Natural killer cell (primary cell): ENCODE measurements at regions not wholly inside any gene's neighbourhood (a gene's known extent, or its start where the extent isn't known, plus 50 kb on each side); places are given as distances from the start of the nearest gene placed in this dataset.

Source experiments
- ATAC-seq, 3 donors: fragments of 150-1000 bp in 2 of 3; fragments of 200-7000 bp in 1 of 3; cut with Tn5 transposase; 1 replicate in 1 of 3; 2 replicates in 2 of 3; pipeline ENCODE4 v1.10.0; 2021; ENCODE audit warnings: mild to moderate bottlenecking in 2 of 3, moderate library complexity in 2 of 3
- DNase-seq, 2 donors: peaks; one replicate each; pipeline versions ENCODE4 v3.0.0 to v3.0.0-alpha.2; 2013 to 2021; ENCODE audit warnings: mixed read lengths in 1 of 2
- H3K27ac ChIP-seq: one replicate; pipeline ENCODE4 v1.5.1; 2013; ENCODE audit warnings: mild to moderate bottlenecking, low read length
- H3K27me3 ChIP-seq: one replicate; pipeline ENCODE4 v1.6.1; 2013; ENCODE audit warnings: low read length; ENCODE audit not compliant: control insufficient read depth, insufficient read depth
- H3K36me3 ChIP-seq: one replicate; pipeline ENCODE4 v1.6.1; 2013; ENCODE audit warnings: low read length; ENCODE audit not compliant: control insufficient read depth, insufficient read depth
- H3K4me1 ChIP-seq: one replicate; pipeline ENCODE4 v1.6.1; 2013; ENCODE audit warnings: low read length; ENCODE audit not compliant: control insufficient read depth, insufficient read depth
- H3K4me3 ChIP-seq: one replicate; pipeline ENCODE4 v1.5.1; 2013; ENCODE audit warnings: low read length
- H3K9me3 ChIP-seq: one replicate; pipeline ENCODE4 v1.6.1; 2013; ENCODE audit warnings: low read length; ENCODE audit not compliant: control insufficient read depth, insufficient read depth
- H3K27ac Mint-ChIP-seq, 2 donors: one replicate each; pipeline ENCODE4 v1.8.0; 2022; ENCODE audit warnings: mild to moderate bottlenecking in 2 of 2, mixed read lengths in 2 of 2, moderate library complexity in 1 of 2
- H3K27me3 Mint-ChIP-seq, 2 donors: one replicate each; pipeline ENCODE4 v1.8.0; 2022; ENCODE audit warnings: low read depth in 2 of 2, mixed read lengths in 2 of 2
- H3K36me3 Mint-ChIP-seq: one replicate; pipeline ENCODE4 v1.8.0; 2022; ENCODE audit warnings: mixed read lengths
- H3K4me1 Mint-ChIP-seq, 2 donors: one replicate each; pipeline ENCODE4 v1.8.0; 2022; ENCODE audit warnings: mixed read lengths in 2 of 2
- H3K4me3 Mint-ChIP-seq: one replicate; pipeline ENCODE4 v1.8.0; 2022; ENCODE audit warnings: mild to moderate bottlenecking, moderate library complexity, mixed read lengths
- H3K9me3 Mint-ChIP-seq, 2 donors: one replicate each; pipeline ENCODE4 v1.8.0; 2022; ENCODE audit warnings: mixed read lengths in 2 of 2
- WGBS: methylation state at CpG from one replicate; pipeline ENCODE4 v1.1.7; 2013; ENCODE audit warnings: missing lambda C conversion rate; ENCODE audit not compliant: insufficient coverage; 5-methylcytosine and 5-hydroxymethylcytosine counted together
- intact Hi-C: fragments of 100-400 bp; cut with micrococcal nuclease; formaldehyde crosslinking; loops from one replicate; pipeline ENCODE4 v1.14.2; 2022
- TF ChIP-seq, protein P1 (sequence below): fragments of 200-600 bp; IDR thresholded peaks from one replicate; pipeline ENCODE4 v1.8.0; 2022; ENCODE audit warnings: antibody characterized with exemption

DNA sequence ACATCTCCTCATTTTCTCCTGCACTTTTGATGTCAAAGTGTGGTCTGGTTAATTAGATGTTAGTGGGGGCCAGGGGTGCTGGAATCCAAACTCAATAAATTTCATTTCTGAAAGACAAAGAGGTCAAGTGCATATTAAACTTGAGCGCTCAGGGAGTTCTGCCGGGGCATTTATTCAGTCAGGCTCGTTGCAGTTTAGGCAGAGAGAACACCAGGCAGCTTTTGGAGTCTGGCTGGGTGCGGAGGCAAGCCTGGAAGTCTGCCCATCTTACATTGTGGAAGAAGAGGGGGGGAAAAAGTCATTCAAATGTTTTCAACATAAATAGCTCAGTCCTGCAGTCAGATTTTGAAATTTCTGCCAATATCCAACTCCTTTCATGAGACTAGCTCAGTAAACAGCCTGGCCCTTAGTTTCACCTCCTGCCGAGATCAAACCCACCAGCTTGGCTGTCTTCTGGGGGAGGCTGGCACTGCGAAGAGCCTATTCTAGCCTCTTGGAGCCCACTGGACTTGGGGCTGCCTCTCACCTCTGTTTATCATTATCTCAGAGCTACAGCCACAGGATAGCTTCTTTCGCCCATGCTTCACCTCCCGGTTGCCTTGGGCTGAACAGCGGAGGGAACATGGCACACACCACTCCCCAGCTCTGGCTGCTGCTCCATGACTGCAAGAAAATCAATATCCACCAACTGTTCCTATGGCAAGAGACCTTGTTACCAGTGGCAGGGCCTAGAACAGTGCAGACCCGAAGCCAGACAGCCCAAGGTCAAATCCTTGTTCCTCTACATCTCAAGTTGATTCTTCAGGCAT lies 177.4 kb upstream of the CDH5 start:
- H3K4me1 ChIP-seq: no peaks in the 10 kb centered on the region
- H3K36me3 ChIP-seq: no peaks in the 10 kb centered on the region
- 89% methylated on average over 10 of the region's 10 CpGs for WGBS
- H3K27me3 Mint-ChIP-seq: peaks cover 12 to 19% of the 10 kb centered on the region in 2 donors
- no peaks in the 10 kb centered on the region for H3K27me3 ChIP-seq
- no peaks in the 10 kb centered on the region for H3K4me1 Mint-ChIP-seq
- no peak overlapping the region for H3K27ac ChIP-seq
- TF ChIP-seq, protein P1, sequence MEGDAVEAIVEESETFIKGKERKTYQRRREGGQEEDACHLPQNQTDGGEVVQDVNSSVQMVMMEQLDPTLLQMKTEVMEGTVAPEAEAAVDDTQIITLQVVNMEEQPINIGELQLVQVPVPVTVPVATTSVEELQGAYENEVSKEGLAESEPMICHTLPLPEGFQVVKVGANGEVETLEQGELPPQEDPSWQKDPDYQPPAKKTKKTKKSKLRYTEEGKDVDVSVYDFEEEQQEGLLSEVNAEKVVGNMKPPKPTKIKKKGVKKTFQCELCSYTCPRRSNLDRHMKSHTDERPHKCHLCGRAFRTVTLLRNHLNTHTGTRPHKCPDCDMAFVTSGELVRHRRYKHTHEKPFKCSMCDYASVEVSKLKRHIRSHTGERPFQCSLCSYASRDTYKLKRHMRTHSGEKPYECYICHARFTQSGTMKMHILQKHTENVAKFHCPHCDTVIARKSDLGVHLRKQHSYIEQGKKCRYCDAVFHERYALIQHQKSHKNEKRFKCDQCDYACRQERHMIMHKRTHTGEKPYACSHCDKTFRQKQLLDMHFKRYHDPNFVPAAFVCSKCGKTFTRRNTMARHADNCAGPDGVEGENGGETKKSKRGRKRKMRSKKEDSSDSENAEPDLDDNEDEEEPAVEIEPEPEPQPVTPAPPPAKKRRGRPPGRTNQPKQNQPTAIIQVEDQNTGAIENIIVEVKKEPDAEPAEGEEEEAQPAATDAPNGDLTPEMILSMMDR: no peak
- intact Hi-C loops: no loop called here
- H3K4me3 ChIP-seq: no peak overlapping the region
- no peaks in the 10 kb centered on the region for H3K9me3 Mint-ChIP-seq
- H3K9me3 ChIP-seq: no peaks in the 10 kb centered on the region
- no peak overlapping the region for H3K27ac Mint-ChIP-seq
- H3K36me3 Mint-ChIP-seq: no peaks in the 10 kb centered on the region
- no peak for ATAC-seq
- no peak for DNase-seq
- H3K4me3 Mint-ChIP-seq: no peak overlapping the region

DNA sequence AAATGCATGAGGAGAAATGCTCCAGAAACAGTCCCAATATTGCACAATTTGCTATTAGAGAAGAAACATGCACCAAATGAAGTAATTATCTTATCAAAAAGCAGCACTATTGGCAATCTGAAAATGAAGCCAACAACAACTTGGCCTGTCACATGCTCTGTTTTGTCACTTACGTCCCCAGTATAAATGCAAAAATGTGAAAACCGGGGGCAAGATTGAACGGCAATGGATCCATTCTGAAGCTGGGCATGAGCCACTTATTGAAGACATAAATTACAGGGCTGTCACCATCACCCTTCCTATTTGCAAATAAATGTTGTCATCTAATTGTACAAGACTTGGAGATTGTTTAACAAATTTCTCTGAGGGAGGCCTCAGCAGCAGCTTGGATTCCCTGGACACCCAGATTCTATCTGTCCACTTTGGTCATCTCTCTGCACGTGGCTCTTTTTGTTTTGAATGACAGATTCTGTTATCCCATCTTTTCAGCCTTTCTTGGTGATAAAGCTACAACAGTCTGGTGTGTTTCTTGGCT lies 180.2 kb upstream of the CDH5 start:
- Mint-ChIP-seq H3K27me3 (peaks cover 9% of the 10 kb centered on the region in 2 donors), H3K4me1 (no peaks in the 10 kb centered on the region), H3K4me3 (no peak overlapping the region), H3K27ac (no peak overlapping the region), H3K9me3 (no peaks in the 10 kb centered on the region), H3K36me3 (no peaks in the 10 kb centered on the region)
- intact Hi-C loops: no loop called here
- no peak overlapping the region for H3K27ac ChIP-seq
- no peaks in the 10 kb centered on the region for H3K36me3 ChIP-seq
- no peak for ATAC-seq
- DNase-seq: no peak
- no peaks in the 10 kb centered on the region for H3K27me3 ChIP-seq
- no peak overlapping the region for H3K4me3 ChIP-seq
- TF ChIP-seq, protein P1: no peak
- no peaks in the 10 kb centered on the region for H3K9me3 ChIP-seq
- 88% methylated on average over 4 of the region's 4 CpGs for WGBS
- no peaks in the 10 kb centered on the region for H3K4me1 ChIP-seq

DNA sequence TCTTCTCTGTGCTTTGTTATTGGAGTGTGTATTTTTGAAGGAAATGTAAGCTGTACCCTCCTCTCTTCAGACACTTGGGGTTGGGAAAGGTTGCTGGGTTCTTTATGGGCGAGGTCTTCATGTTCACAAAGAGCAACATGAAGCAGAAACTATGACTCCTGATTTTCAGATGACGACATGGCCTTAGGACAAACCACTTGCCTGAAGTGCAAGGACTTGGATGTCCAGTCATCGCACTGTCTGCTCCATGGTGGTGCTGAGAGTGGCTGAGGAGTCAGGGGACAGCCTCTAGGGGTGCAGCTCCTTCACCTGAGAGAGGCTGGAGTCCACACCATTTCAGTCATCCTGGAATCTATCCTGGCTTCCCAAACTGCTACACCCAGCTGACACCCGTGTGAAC lies 183.9 kb upstream of the CDH5 start:
- TF ChIP-seq, protein P1: no peak
- H3K36me3 ChIP-seq: no peaks in the 10 kb centered on the region
- WGBS: 82% methylated on average over 4 of the region's 4 CpGs
- H3K27ac Mint-ChIP-seq: no peak overlapping the region
- H3K27me3 ChIP-seq: no peaks in the 10 kb centered on the region
- intact Hi-C loops: no loop called here
- peaks cover 4% of the 10 kb centered on the region for H3K9me3 ChIP-seq
- H3K27me3 Mint-ChIP-seq: peaks cover 7 to 8% of the 10 kb centered on the region in 2 donors
- peaks cover 3% of the 10 kb centered on the region in 2 donors for H3K9me3 Mint-ChIP-seq
- peaks cover 10% of the 10 kb centered on the region for H3K36me3 Mint-ChIP-seq
- H3K4me1 ChIP-seq: no peaks in the 10 kb centered on the region
- no peak overlapping the region for H3K4me3 ChIP-seq
- H3K27ac ChIP-seq: no peak overlapping the region
- ATAC-seq (no peak), DNase-seq (no peak)
- no peaks in the 10 kb centered on the region for H3K4me1 Mint-ChIP-seq
- H3K4me3 Mint-ChIP-seq: no peak overlapping the region
